ENCODE measurements at regions not wholly inside any gene's neighbourhood (a gene's known extent, or its start where the extent isn't known, plus 50 kb on each side); places are given as distances from the start of the nearest gene placed in this dataset.

- DNase-seq (ENCODE audit: low spot score) = no peak
- whole genome bisulfite sequencing = 86% methylated on average over 5 of the region's 5 CpGs
- Histone ChIP-seq H3K9me3 (ENCODE audit: control insufficient read depth in 4 of 4, low read length in 3 of 4) (no peaks in the 10 kb centered on the region), H3K4me1 (ENCODE audit: control insufficient read depth in 4 of 4, insufficient read depth in 4 of 4, low read length in 3 of 4) (peaks cover 0 to 22% (median 15%) of the 10 kb centered on the region in 4 donors), H3K36me3 (ENCODE audit: control insufficient read depth in 4 of 4, insufficient read depth in 3 of 4, low read depth in 1 of 4, low read length in 3 of 4) (no peaks in the 10 kb centered on the region), H3K27me3 (ENCODE audit: control insufficient read depth in 4 of 4, insufficient read depth in 4 of 4, low read length in 3 of 4) (no peaks in the 10 kb centered on the region), H3K27ac (ENCODE audit: low read depth in 1 of 2, low read length in 2 of 2) (no peak overlapping the region), H3K9ac (ENCODE audit: low read depth in 1 of 2, low read length in 2 of 2) (no peak overlapping the region), H3K4me3 (ENCODE audit: low read depth in 1 of 3, low read length in 3 of 3) (no peak overlapping the region)
- TF ChIP-seq NR2F2 (IDR thresholded peaks at IDR 0.05) (peak; percentile 57), TAF1 (conservative IDR thresholded peaks at IDR 0.05) (no peak)
Observed at GRCh38 chr2:43050866-43051265, 175.5 kb downstream of the ZFP36L2 start.

GRCh38 chr2:43049836-43050801 lies 176.3 kb downstream of the ZFP36L2 start:
- no peak for TF ChIP-seq RAD21 (IDR thresholded peaks at IDR 0.05)
- no peak for TF ChIP-seq MAX (IDR thresholded peaks at IDR 0.05)
- TF ChIP-seq EGR1 (IDR thresholded peaks at IDR 0.05; ENCODE audit: low read depth in 2 of 2) = no peak
- no peak for TF ChIP-seq SP1 (IDR thresholded peaks at IDR 0.05)
- no peak for TF ChIP-seq HNF4G (IDR thresholded peaks at IDR 0.05)
- TF ChIP-seq CTCF (IDR thresholded peaks at IDR 0.05; ENCODE audit: low read depth, low read length, missing input control) = no peak
- TF ChIP-seq ZBTB33 (IDR thresholded peaks at IDR 0.05) = no peak
- no peak for TF ChIP-seq YY1 (IDR thresholded peaks at IDR 0.05)
- no peak for TF ChIP-seq TAF1 (conservative IDR thresholded peaks at IDR 0.05)
- no peak for TF ChIP-seq FOXA2 (IDR thresholded peaks at IDR 0.05)
- no peak for TF ChIP-seq JUND (IDR thresholded peaks at IDR 0.05)
- 88% methylated on average over 18 of the region's 18 CpGs for WGBS

GRCh38 chr2:43047187-43047780 lies 179.1 kb downstream of the ZFP36L2 start:
- Histone ChIP-seq H3K9ac (ENCODE audit: low read depth in 1 of 2, low read length in 2 of 2) (no peak overlapping the region), H3K27ac (ENCODE audit: low read depth in 1 of 2, low read length in 2 of 2) (no peak overlapping the region), H3K36me3 (ENCODE audit: control insufficient read depth in 4 of 4, insufficient read depth in 3 of 4, low read depth in 1 of 4, low read length in 3 of 4) (no peaks in the 10 kb centered on the region), H3K27me3 (ENCODE audit: control insufficient read depth in 4 of 4, insufficient read depth in 4 of 4, low read length in 3 of 4) (no peaks in the 10 kb centered on the region), H3K4me3 (ENCODE audit: low read depth in 1 of 3, low read length in 3 of 3) (no peak overlapping the region), H3K9me3 (ENCODE audit: control insufficient read depth in 4 of 4, low read length in 3 of 4) (no peaks in the 10 kb centered on the region), H3K4me1 (ENCODE audit: control insufficient read depth in 4 of 4, insufficient read depth in 4 of 4, low read length in 3 of 4) (peaks cover 0 to 15% (median 12%) of the 10 kb centered on the region in 4 donors)
- DNase-seq (ENCODE audit: low spot score) = no peak
- 91% methylated on average over 17 of the region's 17 CpGs for WGBS
- TF ChIP-seq EGR1 (IDR thresholded peaks at IDR 0.05; ENCODE audit: low read depth in 2 of 2) (no peak), GABPA (IDR thresholded peaks at IDR 0.05 in 1 of 2, conservative IDR thresholded peaks at IDR 0.05 in 1 of 2) (no peak), FOXA2 (IDR thresholded peaks at IDR 0.05) (no peak), YY1 (IDR thresholded peaks at IDR 0.05) (no peak), HNF4G (IDR thresholded peaks at IDR 0.05) (no peak), NR2F2 (IDR thresholded peaks at IDR 0.05) (no peak), MAX (IDR thresholded peaks at IDR 0.05) (no peak), REST (IDR thresholded peaks at IDR 0.05) (no peak), JUND (IDR thresholded peaks at IDR 0.05) (no peak), FOXA1 (IDR thresholded peaks at IDR 0.05) (no peak), SP1 (IDR thresholded peaks at IDR 0.05) (no peak)

More at GRCh38 chr2:43049836-43050801, 176.3 kb downstream of the ZFP36L2 start:
- Histone ChIP-seq H3K9me3 (ENCODE audit: control insufficient read depth in 4 of 4, low read length in 3 of 4) (no peaks in the 10 kb centered on the region), H3K27ac (ENCODE audit: low read depth in 1 of 2, low read length in 2 of 2) (no peak overlapping the region), H3K9ac (ENCODE audit: low read depth in 1 of 2, low read length in 2 of 2) (no peak overlapping the region), H3K4me1 (ENCODE audit: control insufficient read depth in 4 of 4, insufficient read depth in 4 of 4, low read length in 3 of 4) (peaks cover 0 to 22% (median 15%) of the 10 kb centered on the region in 4 donors), H3K36me3 (ENCODE audit: control insufficient read depth in 4 of 4, insufficient read depth in 3 of 4, low read depth in 1 of 4, low read length in 3 of 4) (no peaks in the 10 kb centered on the region), H3K4me3 (ENCODE audit: low read depth in 1 of 3, low read length in 3 of 3) (no peak overlapping the region), H3K27me3 (ENCODE audit: control insufficient read depth in 4 of 4, insufficient read depth in 4 of 4, low read length in 3 of 4) (no peaks in the 10 kb centered on the region)
- DNase-seq (ENCODE audit: low spot score) = no peak

Data from liver (tissue), 8 donors.